ENCODE measurements at regions not wholly inside any gene's neighbourhood (a gene's known extent, or its start where the extent isn't known, plus 50 kb on each side); places are given as distances from the start of the nearest gene placed in this dataset.

DNA sequence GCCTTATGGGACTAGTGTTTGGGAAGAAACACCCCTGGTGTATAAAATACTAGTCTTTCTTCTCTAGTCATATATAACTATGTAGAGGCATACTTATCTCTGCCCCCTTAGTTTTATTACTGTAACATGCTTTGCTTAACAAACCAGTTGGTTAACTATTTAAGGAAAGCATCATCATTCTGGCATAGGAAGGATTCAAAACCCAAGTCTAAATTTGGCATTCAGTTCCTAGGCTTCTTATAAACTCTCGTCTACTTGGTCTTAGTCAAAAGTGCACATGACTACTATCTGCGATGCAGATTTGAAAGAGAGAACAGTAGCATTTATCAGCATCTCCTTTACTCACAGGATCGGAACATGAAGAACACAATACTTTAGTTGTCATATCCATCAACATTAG is 111.3 kb downstream of the MFAP3L start:
- no peak for DNase-seq (ENCODE audit: low spot score in 2 of 2)
- no peak for TF ChIP-seq EP300 (IDR thresholded peaks at IDR 0.05)
- TF ChIP-seq CTCF (IDR thresholded peaks at IDR 0.05): no peak
- TF ChIP-seq POLR2A (IDR thresholded peaks at IDR 0.05): no peak
- Histone ChIP-seq H3K36me3 (no peaks in the 10 kb centered on the region), H3K4me1 (no peaks in the 10 kb centered on the region), H3K9me3 (peaks cover 0 to 3% (median 0%) of the 10 kb centered on the region in 4 donors), H3K27me3 (no peaks in the 10 kb centered on the region), H3K27ac (no peak overlapping the region), H3K4me3 (no peak overlapping the region)
- WGBS, 2 donors: 80 to 82% methylated on average over 3 of the region's 3 CpGs

- no peaks in the 10 kb centered on the region for H3K4me1 ChIP-seq
- H3K27ac ChIP-seq: no peak overlapping the region
- no peak overlapping the region for H3K4me3 ChIP-seq
- no peaks in the 10 kb centered on the region for H3K36me3 ChIP-seq
- WGBS, 2 donors: 66 to 68% methylated on average over 3 of the region's 3 CpGs
- no peaks in the 10 kb centered on the region for H3K27me3 ChIP-seq
- no peak for DNase-seq (ENCODE audit: low spot score in 2 of 2)
- H3K9me3 ChIP-seq: peaks cover 0 to 3% (median 0%) of the 10 kb centered on the region in 4 donors
- TF ChIP-seq POLR2A (IDR thresholded peaks at IDR 0.05) (no peak), CTCF (IDR thresholded peaks at IDR 0.05) (no peak), EP300 (IDR thresholded peaks at IDR 0.05) (no peak)
Observed at GRCh38 chr4:169912996-169913395, 113.2 kb downstream of the MFAP3L start.

- no peaks in the 10 kb centered on the region for H3K36me3 ChIP-seq
- H3K27me3 ChIP-seq: no peaks in the 10 kb centered on the region
- DNase-seq (ENCODE audit: low spot score in 2 of 2): no peak
- no peak overlapping the region for H3K4me3 ChIP-seq
- TF ChIP-seq EP300 (IDR thresholded peaks at IDR 0.05): no peak
- no peak for TF ChIP-seq POLR2A (IDR thresholded peaks at IDR 0.05)
- no peak for TF ChIP-seq CTCF (IDR thresholded peaks at IDR 0.05)
- no peaks in the 10 kb centered on the region for H3K4me1 ChIP-seq
- no peak overlapping the region for H3K27ac ChIP-seq
- no peaks in the 10 kb centered on the region for H3K9me3 ChIP-seq
- WGBS, 2 donors: 61 to 63% methylated on average over 2 of the region's 2 CpGs
Observed at GRCh38 chr4:169909897-169910296, 116.3 kb downstream of the MFAP3L start.

- TF ChIP-seq EP300 (IDR thresholded peaks at IDR 0.05) (no peak), POLR2A (IDR thresholded peaks at IDR 0.05) (no peak), CTCF (IDR thresholded peaks at IDR 0.05) (no peak)
- WGBS, 2 donors: 76 to 79% methylated on average over 9 of the region's 9 CpGs
- Histone ChIP-seq H3K9me3 (no peaks in the 10 kb centered on the region), H3K27ac (no peak overlapping the region), H3K36me3 (no peaks in the 10 kb centered on the region), H3K4me1 (no peaks in the 10 kb centered on the region), H3K27me3 (no peaks in the 10 kb centered on the region), H3K4me3 (no peak overlapping the region)
- no peak for DNase-seq (ENCODE audit: low spot score in 2 of 2)
Observed at GRCh38 chr4:169909479-169909878, 116.7 kb downstream of the MFAP3L start.

DNA sequence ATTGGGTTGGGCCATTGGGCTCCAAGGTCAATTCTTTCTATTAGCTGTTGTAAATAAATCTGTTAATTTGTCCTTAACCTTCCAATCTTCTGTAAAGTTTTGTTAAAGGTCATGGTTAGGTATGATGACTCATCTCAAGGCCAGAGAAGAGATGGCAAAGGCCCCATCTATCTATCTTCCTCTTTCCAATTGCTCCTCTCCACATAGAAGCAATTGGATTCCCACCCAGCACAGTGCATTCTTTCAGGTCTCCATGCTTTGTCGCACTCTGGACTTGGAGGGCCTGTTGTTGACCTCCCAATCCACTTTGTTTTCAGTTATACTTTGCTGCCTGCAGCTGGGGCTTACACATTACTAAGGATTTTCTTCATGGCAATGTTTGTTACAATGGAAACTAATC is 118.5 kb downstream of the MFAP3L start:
- 88 to 93% methylated on average over 1 of the region's 1 CpG for WGBS, 2 donors
- Histone ChIP-seq H3K27me3 (no peaks in the 10 kb centered on the region), H3K4me1 (no peaks in the 10 kb centered on the region), H3K27ac (no peak overlapping the region), H3K9me3 (no peaks in the 10 kb centered on the region), H3K36me3 (no peaks in the 10 kb centered on the region), H3K4me3 (no peak overlapping the region)
- TF ChIP-seq EP300 (IDR thresholded peaks at IDR 0.05): no peak
- TF ChIP-seq CTCF (IDR thresholded peaks at IDR 0.05): no peak
- TF ChIP-seq POLR2A (IDR thresholded peaks at IDR 0.05): no peak
- no peak for DNase-seq (ENCODE audit: low spot score in 2 of 2)
